GM19455 (cell line): ENCODE measurements at regions not wholly inside any gene's neighbourhood (a gene's known extent, or its start where the extent isn't known, plus 50 kb on each side); places are given as distances from the start of the nearest gene placed in this dataset.
A peak's percentile ranks its signal among the peaks of the same experiment; 100 is the strongest.
"Not testable (repeated sequence)": the region's sequence is repeated elsewhere in the genome, so short reads cannot be mapped to it uniquely, and the experiment has no call there.

Experiments
- ATAC-seq: cut with Tn5 transposase; IDR thresholded peaks from one replicate; pipeline ENCODE4 v1.9.1; 2021; ENCODE audit not compliant: unreplicated experiment

DNA sequence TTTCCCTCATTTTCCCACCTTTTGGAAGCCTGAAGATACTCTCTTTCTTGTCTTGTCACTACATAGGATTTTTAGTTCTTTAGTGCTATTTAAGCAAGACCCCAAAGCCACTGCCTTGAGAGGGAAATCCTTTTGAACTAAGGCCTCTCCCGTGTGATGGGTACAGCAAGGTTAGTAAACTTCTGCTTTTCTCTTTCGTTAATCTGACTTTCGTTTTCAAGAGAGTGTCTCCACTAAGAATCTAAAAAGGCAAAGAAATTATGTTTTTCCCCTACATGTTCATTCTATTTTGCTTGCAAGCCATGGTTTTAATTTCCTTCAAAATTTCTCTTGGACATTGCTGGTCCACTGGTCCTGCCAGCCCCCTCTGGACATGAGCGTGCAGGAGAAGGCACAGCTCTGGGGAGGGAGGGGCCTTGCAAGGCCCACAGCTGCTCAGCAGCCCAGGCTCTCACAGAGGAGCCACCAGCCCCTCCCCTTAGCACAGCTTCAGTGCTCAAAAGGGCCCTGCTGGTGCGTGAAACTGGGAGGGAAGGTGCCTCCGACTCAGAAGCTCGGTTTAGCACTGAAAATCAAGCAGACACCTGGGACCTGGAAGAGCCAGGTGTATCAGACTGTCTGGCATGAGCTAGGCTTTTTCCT lies 210.9 kb upstream of the GALNT2 start:
- ATAC-seq = peak; percentile 97

DNA sequence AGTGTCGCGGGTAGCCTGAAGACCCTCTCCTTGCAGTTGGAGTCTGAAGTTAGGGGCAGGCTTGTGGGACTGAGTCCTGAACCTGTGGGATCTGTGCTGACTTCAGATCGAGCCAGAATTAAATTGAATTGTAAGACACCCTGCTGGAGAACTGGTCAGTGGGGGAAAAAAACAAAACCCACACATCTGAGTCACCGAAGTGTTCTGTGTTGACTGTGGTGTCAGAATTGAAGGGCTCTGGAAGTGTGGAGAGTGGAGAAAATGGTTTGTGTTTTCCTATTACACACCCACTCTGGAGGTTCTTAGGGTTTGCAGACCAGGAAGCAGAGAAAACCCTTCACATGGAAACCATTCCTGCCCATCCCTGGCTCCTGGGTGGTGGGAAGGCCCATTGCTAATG lies 209.5 kb upstream of the GALNT2 start:
- ATAC-seq = no peak

DNA sequence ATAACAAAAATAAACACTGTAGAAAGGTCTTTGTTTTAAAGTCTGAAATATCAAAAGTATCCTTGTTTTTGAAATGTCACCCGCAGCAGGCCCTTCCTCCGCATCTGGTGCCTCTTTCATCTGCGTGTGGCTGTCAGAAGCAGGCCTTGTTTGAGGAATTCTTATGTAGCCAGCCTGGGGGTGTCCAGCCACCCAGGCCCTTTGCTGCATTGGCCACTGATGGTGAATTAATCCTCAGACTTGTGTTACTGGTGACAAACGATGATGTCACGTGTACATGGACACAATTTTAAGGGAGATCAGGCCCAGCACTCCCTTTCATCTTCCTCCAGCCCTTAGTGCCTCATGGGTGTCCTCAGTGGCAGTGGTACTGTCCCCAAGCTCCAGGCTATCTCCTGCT lies 208.0 kb upstream of the GALNT2 start:
- no peak for ATAC-seq

DNA sequence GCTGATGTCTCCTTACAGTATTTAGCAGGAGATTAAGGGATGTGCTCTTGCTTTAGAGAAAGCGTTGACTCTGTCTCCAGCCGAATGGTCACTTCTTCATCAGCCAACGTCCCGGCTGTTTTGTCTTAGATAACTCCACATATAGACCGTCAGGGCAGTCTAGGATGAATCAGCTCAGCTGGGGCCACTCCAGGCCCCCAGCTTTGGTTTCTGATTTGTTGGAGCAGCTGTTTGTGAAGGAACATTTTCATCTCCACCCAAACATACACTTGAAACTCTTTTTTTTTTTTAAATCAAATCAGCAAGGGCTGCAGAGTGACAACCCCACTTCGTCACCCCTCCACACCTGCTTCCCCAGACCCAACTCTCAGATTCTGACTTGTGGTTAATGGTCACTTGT lies 206.1 kb upstream of the GALNT2 start:
- ATAC-seq = no peak

DNA sequence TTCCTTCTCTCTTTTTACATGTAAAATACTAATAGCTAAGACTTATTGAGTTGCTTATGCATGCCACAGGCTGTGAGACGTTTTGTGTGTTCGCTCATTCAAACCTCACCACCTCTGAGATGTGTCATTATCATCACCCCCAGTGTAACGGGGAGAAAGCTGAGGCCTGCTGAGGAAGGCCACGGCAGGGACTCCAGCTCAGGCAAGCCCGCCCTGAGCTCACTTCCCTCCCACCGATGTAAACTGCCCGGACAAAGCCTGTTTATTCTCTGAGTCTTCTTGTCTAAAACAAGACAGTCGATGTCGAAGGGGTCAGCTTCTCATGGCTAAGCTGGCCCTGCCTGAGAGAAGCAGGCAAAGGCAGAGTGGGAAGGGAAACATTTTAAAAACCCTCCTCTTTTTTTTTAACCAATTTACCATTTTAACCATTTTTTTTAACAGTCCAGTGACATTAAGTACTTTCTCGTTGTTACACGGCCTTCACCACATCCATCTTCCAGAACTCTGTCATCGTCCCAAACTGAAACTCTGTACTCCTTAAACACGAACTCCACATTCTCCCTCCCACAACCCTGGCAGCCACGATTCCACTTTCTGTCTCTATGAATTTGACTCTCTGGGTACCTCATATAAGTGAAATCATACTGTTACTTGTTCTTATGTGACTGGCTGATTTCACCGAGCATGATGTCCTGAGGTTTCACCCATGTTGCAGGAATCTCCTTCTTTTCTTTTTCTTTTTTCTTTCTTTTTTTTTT lies 204.8 kb upstream of the GALNT2 start:
- no peak for ATAC-seq

DNA sequence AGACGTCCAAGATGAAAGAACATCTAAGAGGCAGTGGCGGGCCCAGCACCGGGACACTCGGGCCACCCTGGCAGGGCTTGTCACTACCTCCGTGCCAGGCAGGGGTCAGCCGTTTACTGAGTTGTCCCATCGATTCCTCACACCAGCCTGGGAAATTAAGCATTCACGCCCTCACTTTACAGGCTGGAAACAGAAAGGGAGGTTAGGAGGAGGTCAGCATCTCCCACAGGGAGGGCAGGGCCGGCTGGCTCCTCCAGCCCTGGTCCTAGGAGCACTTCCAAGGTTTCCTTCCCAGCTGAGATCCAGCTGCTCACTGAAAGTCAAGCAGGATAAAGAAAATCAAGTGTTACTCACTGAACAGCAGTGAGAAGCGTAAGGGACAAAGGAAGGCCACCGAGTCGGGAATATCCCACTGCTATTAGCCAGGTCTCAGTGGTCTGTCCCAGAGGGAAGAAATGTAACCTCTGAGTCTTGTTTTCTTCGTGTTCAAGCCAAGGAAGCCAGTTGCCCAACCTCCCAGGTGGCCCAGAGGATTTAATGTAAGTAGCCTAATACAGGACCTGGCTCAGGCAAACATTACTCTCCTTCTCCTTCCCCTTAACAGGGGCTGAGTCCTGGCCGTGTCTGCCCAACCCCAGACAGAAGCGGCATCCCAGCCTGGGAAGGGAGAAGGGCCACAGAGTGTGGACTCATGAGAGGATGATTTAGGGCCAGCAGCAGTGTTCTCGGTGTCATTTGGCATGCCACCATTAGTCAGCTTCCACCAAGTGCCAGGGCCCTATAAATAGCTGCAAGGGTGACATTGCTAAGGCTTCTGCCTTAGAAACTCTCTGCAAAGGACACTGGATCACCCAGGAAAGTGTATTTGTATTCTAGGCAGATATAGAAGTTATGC lies 203.1 kb upstream of the GALNT2 start:
- no peak for ATAC-seq

DNA sequence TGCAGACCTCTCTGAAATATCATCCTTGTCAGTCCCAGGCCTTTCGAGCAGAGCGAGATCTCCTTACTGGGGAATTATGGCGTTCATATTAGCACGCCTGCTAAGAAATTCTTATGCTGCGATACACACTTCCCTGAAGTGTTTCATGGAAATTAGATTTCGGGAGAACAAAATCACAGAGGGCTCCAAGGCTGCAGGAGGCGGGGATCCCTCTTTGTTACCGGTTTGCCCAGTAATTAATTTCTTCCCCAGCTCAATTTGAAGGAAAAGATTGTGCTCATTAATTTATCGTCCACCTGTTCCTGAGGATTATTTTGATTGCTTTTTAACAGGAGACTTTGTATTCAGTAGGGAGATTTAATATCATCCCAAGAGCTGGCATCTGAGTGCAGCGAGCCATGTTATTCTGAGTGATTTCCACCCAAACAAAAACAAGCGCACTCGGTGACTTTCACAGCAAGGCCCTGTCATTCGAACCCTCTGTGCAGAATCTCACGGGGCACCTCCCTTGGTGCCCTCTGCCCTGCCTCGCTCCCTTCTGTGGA lies 202.3 kb upstream of the GALNT2 start:
- no peak for ATAC-seq

DNA sequence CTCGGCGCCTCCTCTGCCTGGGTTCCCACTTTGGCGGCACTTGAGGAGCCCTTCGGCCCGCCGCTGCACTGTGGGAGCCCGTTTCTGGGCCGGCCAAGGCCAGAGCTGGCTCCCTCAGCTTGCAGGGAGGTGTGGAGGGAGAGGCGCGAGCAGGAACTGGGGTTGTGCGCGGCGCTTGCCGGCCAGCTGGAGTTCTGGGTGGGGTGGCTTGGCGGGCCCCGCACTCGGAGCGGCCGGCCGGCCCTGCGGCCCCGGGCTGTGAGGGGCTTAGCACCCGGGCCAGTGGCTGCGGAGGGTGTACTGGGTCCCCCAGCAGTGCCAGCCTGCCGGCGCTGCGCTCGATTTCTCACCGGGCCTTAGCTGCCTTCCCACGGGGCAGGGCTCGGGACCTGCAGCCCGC lies 201.7 kb upstream of the GALNT2 start:
- ATAC-seq = not testable (repeated sequence)

DNA sequence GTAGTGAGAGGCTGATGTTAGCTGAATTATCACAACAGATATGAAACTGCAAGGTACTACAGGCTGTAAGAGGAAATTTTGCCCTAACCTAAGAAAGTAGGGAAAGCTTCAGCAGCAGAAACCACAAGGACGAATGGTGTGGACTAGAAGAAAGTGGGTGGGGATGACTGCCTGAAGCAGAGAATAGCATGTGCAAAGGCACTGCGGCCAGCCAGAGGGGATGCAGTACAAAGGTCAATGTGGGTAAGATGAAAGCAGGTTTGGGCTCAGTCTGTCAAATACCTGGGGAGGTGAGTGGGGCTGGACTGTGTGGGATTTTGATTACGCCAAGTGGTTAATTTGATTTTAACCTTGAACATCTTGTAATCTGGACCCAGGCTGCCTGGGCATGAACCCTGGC lies 199.3 kb upstream of the GALNT2 start:
- ATAC-seq = no peak

DNA sequence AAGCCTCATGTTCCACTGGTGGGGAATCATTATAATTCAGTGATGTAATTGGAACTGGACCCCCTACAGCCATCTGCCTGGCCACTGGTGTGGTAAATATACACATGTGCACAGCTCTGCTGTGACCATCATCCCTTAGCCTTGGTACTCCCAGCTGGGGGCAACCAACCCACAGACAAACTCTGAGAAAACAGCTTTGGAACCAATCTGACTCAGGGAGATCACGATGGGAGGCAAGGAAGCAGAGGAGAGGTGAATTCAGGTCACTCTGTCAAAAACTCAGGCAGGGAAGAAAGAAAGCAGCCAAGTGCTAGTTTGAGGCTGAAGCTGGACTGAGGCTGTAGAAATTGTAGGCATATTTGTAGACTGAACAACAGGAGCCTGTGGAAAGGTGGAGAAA lies 197.8 kb upstream of the GALNT2 start:
- no peak for ATAC-seq

DNA sequence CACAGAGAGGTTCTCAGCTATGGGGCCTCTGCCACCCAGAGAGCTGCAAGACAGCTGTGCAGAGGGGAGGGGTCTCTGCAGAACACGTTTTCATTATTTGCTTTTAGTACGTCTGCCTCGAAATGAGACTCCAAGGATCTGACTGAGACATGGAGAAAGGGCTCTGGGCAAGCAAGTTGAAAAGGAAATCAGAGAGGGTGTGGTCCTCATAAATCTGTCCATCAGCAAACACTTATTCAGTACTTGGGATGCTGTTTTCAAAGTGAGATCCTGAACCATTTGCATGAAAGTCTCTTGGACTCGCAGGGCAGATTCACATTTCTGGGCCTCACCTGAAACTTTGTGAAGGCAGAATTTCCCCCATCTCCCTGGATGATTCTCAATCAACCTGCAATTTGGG lies 197.4 kb upstream of the GALNT2 start:
- ATAC-seq = no peak

DNA sequence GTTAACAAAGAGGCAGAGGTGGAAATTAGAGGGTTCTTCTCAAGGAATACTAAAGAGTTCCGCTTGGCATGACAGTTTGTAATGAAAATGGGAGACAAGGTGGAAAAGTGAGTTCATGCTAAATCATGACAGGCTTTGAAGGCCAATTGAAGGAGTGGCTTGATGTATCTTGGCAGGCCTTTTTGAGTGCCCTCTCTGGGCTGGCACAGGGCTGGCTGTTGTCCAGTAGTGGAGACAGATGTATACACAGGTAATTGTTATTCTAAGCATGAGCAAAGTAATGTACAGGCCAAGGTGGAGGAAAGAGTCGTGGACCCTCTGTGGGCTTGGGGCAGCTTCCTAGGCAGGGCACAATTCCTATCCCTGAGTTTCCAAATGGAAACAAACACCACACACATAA lies 196.7 kb upstream of the GALNT2 start:
- ATAC-seq = no peak

DNA sequence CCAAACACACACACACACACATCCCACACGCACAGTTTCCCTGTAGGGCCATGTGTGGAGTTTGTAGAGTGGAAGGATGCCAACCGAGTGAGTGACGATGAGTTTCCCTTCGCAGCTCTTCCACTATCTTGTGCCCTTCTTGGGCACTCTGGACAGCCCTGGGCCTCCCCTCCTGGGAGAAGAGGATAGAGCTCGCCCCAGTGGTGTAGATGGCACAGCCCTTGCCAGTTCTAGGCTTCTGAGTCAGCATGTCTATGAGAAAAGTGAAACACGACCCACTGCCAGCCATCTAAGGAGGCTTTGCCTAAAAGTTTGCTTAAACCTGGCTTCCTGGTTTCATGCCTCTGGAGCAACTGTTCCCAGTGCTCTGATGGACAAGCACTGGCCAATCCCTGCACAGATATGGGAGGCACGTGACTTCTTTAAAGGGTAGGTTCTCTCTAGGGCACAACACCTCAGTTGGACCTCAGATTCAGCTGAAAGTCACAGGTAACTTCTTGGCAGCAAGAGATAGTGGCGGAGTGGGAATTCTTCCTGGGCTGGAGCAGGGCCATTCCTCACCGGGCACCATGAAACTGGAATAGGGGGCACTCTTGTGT lies 195.9 kb upstream of the GALNT2 start:
- no peak for ATAC-seq

DNA sequence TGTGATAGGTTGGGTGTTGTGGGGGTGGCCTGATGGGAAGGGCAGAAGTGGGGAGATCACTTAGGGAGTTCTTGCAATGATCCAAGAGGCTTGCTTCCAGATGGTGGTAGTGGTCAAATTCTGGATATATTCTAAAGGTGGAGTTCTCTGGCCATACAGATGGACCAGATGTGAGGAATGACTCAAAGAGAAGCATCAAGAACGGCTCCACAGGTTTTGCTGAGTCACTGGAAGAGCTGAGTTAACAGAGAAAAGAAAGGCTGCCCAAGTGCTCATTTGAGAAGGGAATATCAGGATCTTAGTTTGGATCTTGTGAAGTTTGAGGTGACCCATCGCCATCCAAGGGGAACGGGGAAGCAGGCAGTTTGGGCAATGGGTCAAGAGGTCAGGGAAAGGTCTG lies 192.9 kb upstream of the GALNT2 start:
- ATAC-seq = no peak

DNA sequence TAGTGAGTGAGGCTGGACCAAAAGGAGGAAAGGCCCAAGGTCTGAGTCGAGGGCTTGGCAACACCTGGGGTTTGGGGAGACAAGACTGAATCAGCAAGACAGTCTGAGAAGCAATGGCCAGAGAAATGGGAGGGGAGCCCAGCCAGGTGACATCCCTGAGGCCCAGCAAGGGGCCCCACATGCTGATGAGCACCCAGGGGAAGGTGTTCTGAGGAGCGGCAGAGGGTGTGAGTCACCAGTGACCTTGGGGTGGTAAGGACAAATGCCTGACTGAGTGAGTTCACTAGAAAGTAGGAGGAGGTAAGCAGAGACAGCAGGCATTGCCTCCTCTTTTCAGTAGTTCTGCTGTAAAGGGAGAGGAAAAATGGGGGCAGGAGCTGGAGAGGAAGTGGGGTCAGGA lies 192.4 kb upstream of the GALNT2 start:
- ATAC-seq = no peak

DNA sequence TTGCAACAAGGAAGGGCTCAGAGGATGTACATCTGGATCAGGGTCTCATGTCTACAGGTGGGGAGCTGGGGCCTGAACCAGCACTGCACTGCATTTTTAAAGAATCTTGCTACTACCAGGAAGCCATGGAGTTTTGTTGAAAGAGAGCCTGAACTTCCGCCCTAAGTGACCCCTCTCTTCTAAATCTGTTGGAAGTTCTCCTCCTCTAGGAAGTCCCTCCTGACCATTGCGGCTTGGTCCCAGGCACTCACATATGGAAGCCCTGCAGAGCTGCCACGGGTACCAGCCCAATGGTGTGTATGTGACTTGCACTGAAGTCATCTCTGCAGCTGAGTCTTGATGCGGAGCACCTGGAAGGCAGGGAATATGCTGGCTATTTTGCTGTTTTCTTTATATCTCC lies 192.0 kb upstream of the GALNT2 start:
- ATAC-seq = no peak

DNA sequence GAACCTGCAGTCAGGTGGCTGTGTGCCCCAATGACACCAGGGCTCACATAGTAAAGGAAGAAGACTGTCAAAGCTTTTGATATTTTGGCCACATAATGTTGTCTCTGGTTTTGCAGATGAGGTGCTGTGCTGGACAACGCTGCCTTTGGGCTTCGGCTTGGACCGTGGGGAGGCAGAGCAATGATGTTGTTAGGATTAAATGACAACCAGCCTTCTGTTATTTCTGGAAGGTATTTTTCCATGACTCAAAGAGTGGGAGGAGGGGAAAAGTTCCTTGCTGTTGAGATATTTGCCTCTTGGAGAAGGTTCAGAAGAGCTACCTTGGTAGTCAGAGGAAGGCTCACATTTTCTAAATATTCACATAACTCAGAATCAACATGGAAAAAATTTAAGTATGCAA lies 187.3 kb upstream of the GALNT2 start:
- ATAC-seq = no peak

DNA sequence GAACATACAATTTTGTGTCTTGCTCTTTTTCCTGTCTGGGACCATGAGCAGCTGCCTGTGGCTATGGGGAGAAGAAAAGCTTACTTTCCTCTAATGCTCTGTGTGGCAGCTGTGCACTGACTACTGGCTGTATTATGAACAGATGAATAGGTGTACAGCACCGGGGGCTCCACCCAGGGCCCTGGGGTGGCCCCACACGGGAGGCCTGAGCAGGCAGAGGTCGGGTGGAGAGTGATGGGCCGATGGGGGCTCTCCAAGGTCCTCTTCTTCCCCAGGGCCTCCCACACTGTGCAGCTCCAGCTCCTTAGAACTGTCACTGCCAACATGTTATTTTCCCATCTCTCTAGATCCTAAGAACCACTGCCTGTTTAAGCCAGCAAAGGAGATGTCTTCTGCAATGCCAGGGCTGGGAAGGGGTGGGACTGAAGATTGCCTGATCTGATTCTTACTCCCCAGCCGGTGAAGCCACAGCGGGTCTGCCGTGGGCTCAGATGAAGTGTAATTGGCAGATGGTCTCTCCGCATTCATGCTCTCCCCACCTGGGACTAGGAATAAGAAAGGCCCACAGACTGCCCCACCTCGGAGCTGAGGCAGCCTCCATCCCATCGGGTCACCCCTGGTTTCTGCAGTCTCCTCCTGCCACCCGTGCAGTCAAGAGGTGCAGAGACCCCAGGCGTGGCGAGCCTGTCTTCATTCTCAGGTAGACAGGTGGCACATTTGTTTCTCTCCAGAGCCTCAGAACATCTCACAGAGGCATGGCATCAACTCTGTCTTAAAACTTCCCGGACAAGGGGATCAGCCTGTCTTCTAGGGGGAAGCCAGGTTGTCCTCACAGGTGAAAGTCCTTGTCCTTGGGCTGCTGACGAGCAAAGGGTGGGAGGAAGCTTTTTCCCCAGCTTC lies 186.5 kb upstream of the GALNT2 start:
- no peak for ATAC-seq

DNA sequence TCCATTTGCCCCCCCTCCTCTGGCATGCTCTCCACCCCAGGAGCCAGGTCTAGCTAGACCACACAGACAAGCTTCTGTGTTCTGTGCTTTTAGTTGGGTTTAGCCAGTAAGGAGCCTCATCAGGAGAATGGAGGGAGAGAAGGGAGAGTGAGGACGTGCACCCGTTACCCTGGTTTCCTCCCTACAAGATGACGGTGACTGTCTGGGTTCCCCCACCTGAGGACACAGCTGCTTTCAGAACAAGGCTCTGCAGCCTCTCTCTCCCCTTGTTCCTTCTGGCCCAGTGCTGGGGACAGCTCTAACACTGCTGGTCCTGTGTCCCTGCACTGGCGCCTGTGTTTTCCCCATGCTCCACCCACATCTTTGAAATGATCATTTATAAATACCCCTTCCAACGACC lies 184.4 kb upstream of the GALNT2 start:
- ATAC-seq = no peak

DNA sequence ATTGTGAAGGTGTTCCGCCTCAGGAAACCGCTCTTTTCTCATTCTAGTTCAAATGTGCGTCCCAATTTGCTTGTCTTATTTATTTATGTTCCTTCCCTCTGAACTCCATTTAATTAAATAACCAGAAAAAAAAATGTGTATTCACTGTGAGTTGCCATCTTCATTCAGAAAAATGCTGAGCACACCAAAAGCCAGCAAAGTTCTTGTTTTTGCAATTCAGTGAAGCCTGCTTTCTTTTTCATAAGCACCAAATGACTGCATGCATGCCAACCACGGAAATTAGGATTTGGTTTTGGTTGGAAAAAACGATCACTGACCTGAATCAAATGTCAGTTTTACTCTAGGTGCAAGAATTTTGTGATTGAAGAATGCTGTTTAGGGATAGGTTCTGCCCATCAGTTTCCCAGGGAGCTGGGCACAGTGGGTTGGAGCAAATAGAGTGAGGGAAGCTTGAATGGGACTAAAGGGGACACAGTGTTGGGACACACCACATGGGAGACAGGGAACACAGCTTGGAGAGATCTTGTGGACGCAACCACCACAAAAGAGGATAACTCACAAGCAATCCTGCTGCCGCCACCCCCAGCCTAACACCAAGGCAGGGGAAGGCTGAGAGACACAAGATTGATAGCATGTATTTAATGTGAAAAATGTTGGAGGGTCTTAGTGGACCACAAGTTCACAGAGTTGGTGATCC lies 183.4 kb upstream of the GALNT2 start:
- ATAC-seq = no peak
